ENCODE measurements at regions not wholly inside any gene's neighbourhood (a gene's known extent, or its start where the extent isn't known, plus 50 kb on each side); places are given as distances from the start of the nearest gene placed in this dataset.

- TF ChIP-seq CTCF (IDR thresholded peaks at IDR 0.05), result no peak
- no peak for TF ChIP-seq POLR2A (IDR thresholded peaks at IDR 0.05)
Observed at GRCh38 chr12:19014240-19014639, 115.3 kb upstream of the PLEKHA5 start.
